ENCODE measurements at regions not wholly inside any gene's neighbourhood (a gene's known extent, or its start where the extent isn't known, plus 50 kb on each side); places are given as distances from the start of the nearest gene placed in this dataset.

DNA sequence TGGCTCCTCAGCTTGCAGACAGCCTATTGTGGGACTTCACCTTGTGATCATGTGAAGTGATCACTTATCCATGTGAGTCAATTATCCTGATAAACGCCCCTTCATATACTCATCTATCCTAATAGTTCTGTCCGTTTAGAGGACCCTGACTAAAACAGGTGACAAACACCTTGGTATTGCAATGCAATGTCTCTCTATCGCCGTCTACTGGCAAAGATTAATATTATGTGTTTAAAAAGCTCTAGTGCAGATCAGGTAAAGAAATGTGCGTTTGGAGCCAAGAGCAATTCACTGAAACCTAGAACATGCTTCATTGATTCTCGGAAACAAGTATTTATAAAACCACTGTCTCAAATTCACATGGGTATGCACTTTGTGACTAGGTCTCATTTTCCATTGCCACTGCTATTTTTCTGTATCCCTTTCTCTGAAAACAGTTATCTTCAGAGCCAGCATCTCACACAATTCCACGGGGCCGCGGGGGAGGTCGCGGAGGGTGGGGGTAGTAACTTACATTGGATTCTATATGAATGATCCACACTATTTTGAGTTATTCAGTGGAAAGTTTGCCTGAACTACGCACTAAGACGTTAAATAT lies 554.6 kb upstream of the NCAM2 start:
- no peaks in the 10 kb centered on the region for H3K36me3 ChIP-seq
- H3K9me3 ChIP-seq = no peaks in the 10 kb centered on the region
- no peak for DNase-seq
- TF ChIP-seq POLR2A (IDR thresholded peaks at IDR 0.05) (no peak), POLR2AphosphoS5 (IDR thresholded peaks at IDR 0.05) (no peak), EP300 (IDR thresholded peaks at IDR 0.05; ENCODE audit: low read depth) (no peak), CTCF (IDR thresholded peaks at IDR 0.05) (peak; percentile 39 to 55 (median 44))
- H3K4me3 ChIP-seq = no peak overlapping the region
- no peaks in the 10 kb centered on the region for H3K27me3 ChIP-seq
- 69 to 70% methylated on average over 12 to 13 of the region's 13 CpGs for WGBS, 2 donors (ENCODE audit: low coverage in 1 of 2)
- H3K27ac ChIP-seq = no peak overlapping the region
- in situ Hi-C loops (cut with MboI; ENCODE audit: low pct_ligation_motif_present in 1 of 4, low pct_unique_long_range_greater_than_20kb in 1 of 4, low sequenced_read_pairs in 3 of 4) = no loop called here
- H3K4me1 ChIP-seq = no peaks in the 10 kb centered on the region
- intact Hi-C loops (cut with DNase I; ENCODE audit: low total_unique reads) = no loop called here

DNA sequence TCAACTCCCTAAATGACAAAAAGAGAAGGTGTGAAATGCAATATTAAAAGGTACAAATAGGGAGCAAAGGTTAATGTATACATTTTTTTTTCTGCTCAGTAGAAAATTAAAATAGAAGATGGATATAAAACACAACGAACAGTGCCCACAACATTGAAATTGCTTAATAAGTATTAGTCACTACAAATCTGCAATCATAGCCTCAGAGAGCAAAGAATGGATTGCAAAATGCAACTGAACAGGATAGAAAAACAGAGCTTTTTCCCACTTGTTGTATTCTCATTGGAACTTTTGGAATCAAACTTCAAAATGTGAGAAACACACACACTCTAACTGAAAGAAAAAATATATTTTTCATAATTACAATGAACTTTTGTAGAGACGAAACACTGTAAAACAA lies 552.2 kb upstream of the NCAM2 start:
- in situ Hi-C loops (cut with MboI; ENCODE audit: low pct_ligation_motif_present in 1 of 4, low pct_unique_long_range_greater_than_20kb in 1 of 4, low sequenced_read_pairs in 3 of 4) (no loop called here), intact Hi-C loops (cut with DNase I; ENCODE audit: low total_unique reads) (no loop called here)
- Histone ChIP-seq H3K4me1 (no peaks in the 10 kb centered on the region), H3K36me3 (no peaks in the 10 kb centered on the region), H3K4me3 (no peak overlapping the region), H3K27me3 (no peaks in the 10 kb centered on the region), H3K27ac (no peak overlapping the region), H3K9me3 (no peaks in the 10 kb centered on the region)
- no peak for DNase-seq
- no peak for TF ChIP-seq POLR2AphosphoS5 (IDR thresholded peaks at IDR 0.05)
- TF ChIP-seq POLR2A (IDR thresholded peaks at IDR 0.05) = no peak
- TF ChIP-seq CTCF (IDR thresholded peaks at IDR 0.05) = no peak
- no peak for TF ChIP-seq EP300 (IDR thresholded peaks at IDR 0.05; ENCODE audit: low read depth)
- WGBS, 2 donors (ENCODE audit: low coverage in 1 of 2) = 66 to 78% methylated on average over 2 of the region's 2 CpGs

DNA sequence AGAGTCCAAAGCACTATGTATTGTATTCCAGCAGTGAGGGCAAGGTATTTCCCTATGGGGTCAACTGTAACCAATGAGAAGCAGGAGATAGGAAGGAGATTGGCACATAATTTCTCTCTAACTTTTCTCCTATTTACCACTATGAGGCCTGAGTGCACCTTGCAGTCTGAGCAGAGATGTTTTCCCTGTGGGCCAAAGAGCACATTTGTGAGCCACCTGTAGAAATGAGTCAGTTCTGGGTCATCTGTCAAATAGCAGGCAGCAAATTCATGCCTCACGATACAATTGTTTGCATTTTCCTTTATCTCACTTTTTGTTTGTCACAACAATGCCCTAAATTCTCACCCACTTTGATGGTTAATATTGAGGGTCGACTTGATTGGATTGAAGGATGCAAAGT lies 547.2 kb upstream of the NCAM2 start:
- H3K27ac ChIP-seq = no peak overlapping the region
- intact Hi-C loops (cut with DNase I; ENCODE audit: low total_unique reads) (no loop called here), in situ Hi-C loops (cut with MboI; ENCODE audit: low pct_ligation_motif_present in 1 of 4, low pct_unique_long_range_greater_than_20kb in 1 of 4, low sequenced_read_pairs in 3 of 4) (no loop called here)
- TF ChIP-seq POLR2A (IDR thresholded peaks at IDR 0.05) (no peak), EP300 (IDR thresholded peaks at IDR 0.05; ENCODE audit: low read depth) (no peak)
- WGBS, 2 donors (ENCODE audit: low coverage in 1 of 2) = 40 to 54% methylated on average over 1 to 2 of the region's 2 CpGs
- no peak overlapping the region for H3K4me3 ChIP-seq
- no peaks in the 10 kb centered on the region for H3K4me1 ChIP-seq
- no peaks in the 10 kb centered on the region for H3K36me3 ChIP-seq
- H3K27me3 ChIP-seq = no peaks in the 10 kb centered on the region
- DNase-seq = no peak
- H3K9me3 ChIP-seq = no peaks in the 10 kb centered on the region

DNA sequence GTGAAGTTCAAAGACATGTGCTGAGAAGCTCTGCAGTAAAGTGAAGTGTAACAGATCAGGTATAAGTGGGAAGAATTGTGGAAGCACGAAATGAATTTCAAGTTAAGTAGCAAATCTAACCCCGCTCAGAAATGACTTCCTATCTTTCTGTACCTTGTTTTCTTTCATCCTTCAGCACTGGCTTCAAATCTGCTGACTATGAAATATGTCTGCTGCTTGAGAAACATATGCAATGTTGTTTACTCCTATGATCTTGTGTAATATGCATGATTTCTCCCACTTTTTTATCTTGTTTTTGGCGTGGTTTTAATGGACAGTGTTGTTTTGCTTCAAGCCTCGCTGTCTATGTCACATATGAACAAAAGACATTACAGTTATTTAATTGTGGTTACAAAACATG lies 545.3 kb upstream of the NCAM2 start:
- WGBS, 2 donors (ENCODE audit: low coverage in 1 of 2) = 55 to 73% methylated on average over 4 of the region's 4 CpGs

More for the DNA sequence above, 545.3 kb upstream of the NCAM2 start:
- H3K4me3 ChIP-seq = no peak overlapping the region
- intact Hi-C loops (cut with DNase I; ENCODE audit: low total_unique reads) (no loop called here), in situ Hi-C loops (cut with MboI; ENCODE audit: low pct_ligation_motif_present in 1 of 4, low pct_unique_long_range_greater_than_20kb in 1 of 4, low sequenced_read_pairs in 3 of 4) (no loop called here)
- no peaks in the 10 kb centered on the region for H3K36me3 ChIP-seq
- DNase-seq = no peak
- H3K9me3 ChIP-seq = no peaks in the 10 kb centered on the region
- no peaks in the 10 kb centered on the region for H3K4me1 ChIP-seq
- H3K27me3 ChIP-seq = no peaks in the 10 kb centered on the region
- no peak overlapping the region for H3K27ac ChIP-seq
- TF ChIP-seq CTCF (IDR thresholded peaks at IDR 0.05) (no peak), EP300 (IDR thresholded peaks at IDR 0.05; ENCODE audit: low read depth) (no peak), POLR2AphosphoS5 (IDR thresholded peaks at IDR 0.05) (no peak), POLR2A (IDR thresholded peaks at IDR 0.05) (no peak)
